Mucosa of rectum (tissue), 2 donors: ENCODE measurements at regions not wholly inside any gene's neighbourhood (a gene's known extent, or its start where the extent isn't known, plus 50 kb on each side); places are given as distances from the start of the nearest gene placed in this dataset.

Experiments used
- H3K27ac ChIP-seq, 2 donors: one replicate each; pipeline ENCODE4 v1.7.0; 2013; ENCODE audit warnings: inconsistent platforms in 2 of 2, low read depth in 2 of 2, low read length in 2 of 2
- H3K27me3 ChIP-seq, 2 donors: one replicate each; pipeline ENCODE4 v1.7.0; 2013; ENCODE audit warnings: low read length in 2 of 2; ENCODE audit not compliant: control insufficient read depth in 2 of 2, insufficient read depth in 2 of 2
- H3K36me3 ChIP-seq, 2 donors: one replicate each; pipeline ENCODE4 v1.7.0; 2013; ENCODE audit warnings: low read length in 2 of 2; ENCODE audit not compliant: control insufficient read depth in 2 of 2, insufficient read depth in 2 of 2
- H3K4me1 ChIP-seq, 2 donors: one replicate each; pipeline ENCODE4 v1.7.0; 2013; ENCODE audit warnings: low read length in 2 of 2, mild to moderate bottlenecking in 1 of 2; ENCODE audit not compliant: control insufficient read depth in 2 of 2, insufficient read depth in 2 of 2
- H3K4me3 ChIP-seq, 2 donors: one replicate each; pipeline ENCODE4 v1.7.0; 2013; ENCODE audit warnings: low read length in 2 of 2
- H3K9ac ChIP-seq, 2 donors: one replicate each; pipeline ENCODE4 v1.7.0; 2013; ENCODE audit warnings: low read length in 2 of 2, low read depth in 1 of 2, mild to moderate bottlenecking in 1 of 2
- H3K9me3 ChIP-seq, 2 donors: one replicate each; pipeline ENCODE4 v1.7.0; 2013; ENCODE audit warnings: low read length in 2 of 2; ENCODE audit not compliant: control insufficient read depth in 2 of 2
- donor health status: healthy.
- donor health status: Normal muscosa, but diverticular disease.

DNA sequence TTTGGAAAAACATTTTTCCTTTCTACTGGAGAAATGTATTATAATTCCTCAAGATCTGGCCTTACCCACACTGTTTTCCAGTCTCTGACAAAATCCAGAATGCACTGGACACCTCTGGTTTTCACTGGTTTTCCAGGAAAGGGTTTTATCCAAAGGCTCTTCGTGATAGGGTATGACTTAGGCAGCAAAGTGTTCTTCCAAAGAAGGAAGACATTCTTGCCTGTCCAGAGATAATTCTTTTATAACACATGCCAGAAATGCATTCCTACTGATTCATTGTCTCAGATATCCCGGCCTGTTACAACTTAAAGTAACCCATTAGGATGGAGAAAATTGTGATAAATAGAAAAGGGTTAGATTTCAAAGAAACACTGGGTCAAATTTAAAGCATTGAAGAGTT is 2343.1 kb downstream of the PCDH7 start:
- Histone ChIP-seq H3K36me3 (no peaks in the 10 kb centered on the region), H3K9me3 (no peaks in the 10 kb centered on the region), H3K27me3 (no peaks in the 10 kb centered on the region), H3K9ac (no peak overlapping the region), H3K4me3 (no peak overlapping the region), H3K4me1 (no peaks in the 10 kb centered on the region), H3K27ac (no peak overlapping the region)

DNA sequence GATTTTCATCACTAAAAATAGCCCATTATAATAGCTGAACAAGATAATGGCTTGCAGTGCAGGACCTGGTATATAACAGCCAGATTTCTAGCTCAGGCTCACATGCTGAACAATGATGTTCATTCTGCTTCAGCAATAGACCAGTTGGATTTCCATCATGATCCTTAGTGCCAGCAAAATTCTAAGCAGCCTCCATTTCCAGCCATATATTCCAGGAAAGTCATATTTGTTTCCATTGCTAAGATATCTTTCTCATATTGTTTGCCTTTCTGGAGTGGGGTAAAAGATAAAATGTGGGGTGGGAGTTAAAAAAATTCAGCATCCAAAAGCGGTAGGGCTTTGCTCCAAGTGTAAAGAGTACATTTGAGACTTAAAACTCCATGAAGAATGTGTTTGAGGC is 2344.1 kb downstream of the PCDH7 start:
- Histone ChIP-seq H3K36me3 (no peaks in the 10 kb centered on the region), H3K27me3 (no peaks in the 10 kb centered on the region), H3K9me3 (no peaks in the 10 kb centered on the region), H3K27ac (no peak overlapping the region), H3K4me3 (no peak overlapping the region), H3K9ac (no peak overlapping the region), H3K4me1 (no peaks in the 10 kb centered on the region)

DNA sequence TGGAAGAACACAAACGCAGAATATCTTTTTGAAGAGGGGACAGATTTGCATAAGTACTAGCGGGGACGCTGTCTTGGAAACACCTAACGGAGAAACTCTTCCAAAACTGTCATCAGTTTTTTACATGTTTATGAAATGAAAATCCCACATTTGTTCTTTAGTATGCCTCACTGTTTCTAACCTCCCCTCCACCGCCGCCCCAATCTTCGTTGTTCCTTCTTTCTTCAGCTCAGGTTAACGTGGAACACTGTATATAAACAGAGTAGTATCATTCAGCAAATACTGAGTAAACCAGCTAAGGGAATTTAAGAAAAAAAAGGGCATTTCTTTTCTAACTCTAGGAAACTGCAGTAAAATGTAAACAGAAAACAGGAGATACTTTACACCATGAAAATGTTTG is 2345.6 kb downstream of the PCDH7 start:
- Histone ChIP-seq H3K9me3 (no peaks in the 10 kb centered on the region), H3K27ac (no peak overlapping the region), H3K9ac (no peak overlapping the region), H3K36me3 (no peaks in the 10 kb centered on the region), H3K4me1 (no peaks in the 10 kb centered on the region), H3K4me3 (no peak overlapping the region), H3K27me3 (no peaks in the 10 kb centered on the region)

DNA sequence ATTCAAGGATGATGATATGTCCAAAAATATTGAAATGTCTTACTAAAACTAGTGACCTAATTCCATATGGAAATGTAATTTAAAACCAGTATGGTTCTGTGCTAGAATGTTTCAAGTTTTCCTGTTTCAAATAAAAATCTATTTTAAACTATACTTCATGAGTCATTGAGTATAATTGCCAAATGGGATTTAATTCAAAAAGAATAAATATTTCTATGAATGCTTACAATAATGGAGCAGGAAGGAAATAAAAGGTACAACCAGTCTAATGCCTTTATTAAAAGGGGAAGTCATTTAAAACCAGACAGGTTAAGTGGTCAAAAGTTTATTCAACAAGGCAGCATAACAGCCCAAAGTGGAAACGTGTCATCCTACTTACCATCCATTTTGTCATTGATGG is 2347.1 kb downstream of the PCDH7 start:
- Histone ChIP-seq H3K27ac (no peak overlapping the region), H3K27me3 (no peaks in the 10 kb centered on the region), H3K9me3 (no peaks in the 10 kb centered on the region), H3K9ac (no peak overlapping the region), H3K4me3 (no peak overlapping the region), H3K36me3 (no peaks in the 10 kb centered on the region), H3K4me1 (no peaks in the 10 kb centered on the region)

DNA sequence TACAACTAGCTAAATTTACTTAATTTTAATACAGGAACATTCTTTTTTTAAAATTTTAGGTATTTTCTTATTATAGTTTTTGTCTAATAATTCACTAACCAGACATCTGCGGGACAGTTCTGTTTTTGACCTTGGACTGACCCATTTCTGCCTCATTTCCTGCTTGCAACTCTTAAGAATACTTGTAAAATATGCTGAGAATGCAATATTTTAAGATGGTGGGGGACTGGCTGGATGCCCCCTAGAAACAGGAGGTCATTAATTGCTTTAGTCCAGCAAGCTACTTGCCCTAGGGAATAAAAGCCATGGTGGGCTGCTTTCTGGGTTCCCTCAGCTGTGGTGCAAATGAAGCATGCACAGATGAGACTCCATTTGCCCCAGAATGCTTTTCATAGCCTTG is 2348.4 kb downstream of the PCDH7 start:
- H3K4me3 ChIP-seq, result no peak overlapping the region
- no peaks in the 10 kb centered on the region for H3K27me3 ChIP-seq
- no peak overlapping the region for H3K9ac ChIP-seq
- no peaks in the 10 kb centered on the region for H3K36me3 ChIP-seq
- H3K9me3 ChIP-seq, result no peaks in the 10 kb centered on the region
- no peaks in the 10 kb centered on the region for H3K4me1 ChIP-seq
- no peak overlapping the region for H3K27ac ChIP-seq

DNA sequence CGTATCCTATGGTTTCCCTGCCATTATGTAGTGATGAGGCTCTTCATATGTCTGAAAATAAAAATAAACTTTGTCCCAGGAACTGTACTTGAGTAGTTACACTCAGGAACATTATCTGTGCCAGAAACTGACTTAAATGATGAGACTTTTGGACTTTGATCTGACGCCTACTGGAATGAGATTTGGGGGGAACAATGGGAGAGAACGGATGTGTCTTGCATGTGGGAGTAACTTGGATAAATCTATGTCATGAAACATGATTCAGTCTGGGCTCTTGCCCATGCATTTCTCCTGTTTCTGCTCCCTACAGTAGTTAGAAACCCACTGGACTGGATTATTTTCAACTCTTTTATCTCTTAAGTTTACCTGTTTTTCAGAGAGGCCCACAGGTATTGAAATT is 2351.4 kb downstream of the PCDH7 start:
- no peaks in the 10 kb centered on the region for H3K27me3 ChIP-seq
- H3K4me1 ChIP-seq, result no peaks in the 10 kb centered on the region
- no peak overlapping the region for H3K27ac ChIP-seq
- no peak overlapping the region for H3K9ac ChIP-seq
- H3K36me3 ChIP-seq, result no peaks in the 10 kb centered on the region
- no peak overlapping the region for H3K4me3 ChIP-seq
- H3K9me3 ChIP-seq, result no peaks in the 10 kb centered on the region

DNA sequence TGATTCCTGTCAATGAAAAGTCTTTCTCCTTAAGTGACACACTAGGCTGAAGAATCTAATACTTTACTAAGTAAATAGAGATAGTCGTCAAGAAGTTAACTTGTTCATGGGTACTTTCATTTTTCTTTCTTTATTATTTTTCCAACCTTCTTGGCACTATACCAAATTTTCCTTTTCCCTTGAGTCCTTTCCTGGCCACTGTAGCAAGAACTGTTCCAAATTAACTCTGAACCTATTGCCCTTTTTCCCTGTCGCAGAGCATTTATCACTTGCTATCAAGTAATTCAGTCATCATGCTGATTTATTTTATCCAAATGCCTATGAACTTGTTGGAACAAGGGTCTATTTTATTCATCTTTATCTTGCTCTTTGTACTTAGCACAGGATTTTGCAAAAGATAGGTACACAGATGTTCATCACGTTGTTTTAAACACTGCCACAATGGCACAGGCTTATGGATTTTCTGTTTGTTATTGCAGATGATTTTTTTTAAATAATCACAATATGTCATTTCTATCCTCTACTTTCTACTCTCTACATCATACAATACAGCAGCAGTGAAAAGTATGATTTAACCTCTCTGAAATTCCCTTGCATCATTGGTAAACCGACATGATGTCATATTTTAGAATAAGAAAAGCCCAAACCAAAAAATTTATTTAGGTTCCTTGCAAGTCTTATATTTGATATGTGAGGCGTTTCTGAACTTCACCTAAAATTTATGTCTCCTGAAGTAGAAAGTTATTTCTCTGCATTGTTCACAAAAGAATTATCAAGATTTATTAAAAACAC is 2352.3 kb downstream of the PCDH7 start:
- Histone ChIP-seq H3K4me1 (no peaks in the 10 kb centered on the region), H3K9ac (no peak overlapping the region)

DNA sequence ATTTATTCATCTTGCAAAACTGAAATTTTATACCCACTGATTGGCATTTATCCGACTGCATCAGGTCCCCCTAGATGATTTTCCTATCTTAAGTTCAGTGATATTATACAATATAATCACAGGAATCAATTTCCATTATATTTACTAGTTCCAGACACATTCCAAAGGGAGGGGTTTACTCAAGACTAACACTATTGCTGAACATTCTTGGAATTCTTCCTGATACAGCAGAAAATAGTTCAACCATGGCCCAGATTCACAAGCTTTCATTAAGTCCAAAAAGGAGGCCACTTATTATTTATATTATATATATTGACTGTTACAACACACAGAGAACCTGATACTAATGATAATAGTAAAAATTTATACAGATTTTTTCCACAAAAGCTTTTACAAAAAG is 2353.6 kb downstream of the PCDH7 start:
- no peaks in the 10 kb centered on the region for H3K27me3 ChIP-seq
- no peaks in the 10 kb centered on the region for H3K9me3 ChIP-seq
- no peaks in the 10 kb centered on the region for H3K36me3 ChIP-seq
- H3K27ac ChIP-seq, result no peak overlapping the region
- H3K9ac ChIP-seq, result no peak overlapping the region
- no peak overlapping the region for H3K4me3 ChIP-seq
- no peaks in the 10 kb centered on the region for H3K4me1 ChIP-seq

More for the DNA sequence above, 2352.3 kb downstream of the PCDH7 start:
- Histone ChIP-seq H3K4me3 (no peak overlapping the region), H3K27ac (no peak overlapping the region), H3K9me3 (no peaks in the 10 kb centered on the region), H3K36me3 (no peaks in the 10 kb centered on the region), H3K27me3 (no peaks in the 10 kb centered on the region)

DNA sequence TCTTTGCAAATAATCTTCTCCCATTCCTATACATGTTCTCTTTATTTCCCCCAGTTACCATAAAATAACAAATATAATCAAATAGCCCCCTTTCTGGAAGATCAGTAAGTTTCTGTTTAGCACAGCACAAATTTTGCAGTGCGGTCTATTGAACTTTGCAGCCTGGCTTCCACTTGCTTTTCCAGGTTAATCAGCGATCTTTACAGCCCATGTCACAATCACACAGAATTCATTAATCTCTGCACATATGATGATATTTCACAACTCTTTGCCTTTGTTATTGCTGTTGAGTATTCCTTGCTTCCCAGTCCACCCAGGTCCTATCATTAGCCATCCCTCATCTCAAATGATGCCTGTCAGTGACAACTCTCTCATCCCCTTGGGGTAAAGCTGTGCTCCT is 2358.0 kb downstream of the PCDH7 start:
- Histone ChIP-seq H3K4me3 (no peak overlapping the region), H3K36me3 (no peaks in the 10 kb centered on the region), H3K27ac (no peak overlapping the region), H3K9ac (no peak overlapping the region), H3K9me3 (no peaks in the 10 kb centered on the region), H3K27me3 (no peaks in the 10 kb centered on the region), H3K4me1 (no peaks in the 10 kb centered on the region)

DNA sequence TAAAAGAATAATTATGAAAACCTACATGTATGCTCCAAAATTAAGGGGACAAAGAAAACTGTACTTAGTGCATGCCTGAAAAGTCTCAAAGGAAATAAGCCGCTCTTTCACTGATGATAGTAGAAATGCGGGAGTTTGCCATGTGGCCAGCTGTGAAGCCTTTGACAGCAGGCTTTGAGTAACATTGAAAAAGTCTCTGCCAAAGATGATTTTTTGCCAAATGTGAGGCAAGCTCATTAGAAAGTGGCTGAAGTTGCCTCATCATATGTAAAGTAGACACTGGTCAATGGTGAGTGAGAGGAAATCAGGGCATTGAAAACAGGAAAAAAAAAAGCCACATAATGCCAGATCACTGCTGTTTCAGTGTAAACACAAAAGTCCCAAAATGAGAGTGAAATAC is 2360.1 kb downstream of the PCDH7 start:
- Histone ChIP-seq H3K36me3 (no peaks in the 10 kb centered on the region), H3K9me3 (no peaks in the 10 kb centered on the region), H3K4me3 (no peak overlapping the region), H3K4me1 (no peaks in the 10 kb centered on the region), H3K27ac (no peak overlapping the region), H3K27me3 (no peaks in the 10 kb centered on the region), H3K9ac (no peak overlapping the region)

DNA sequence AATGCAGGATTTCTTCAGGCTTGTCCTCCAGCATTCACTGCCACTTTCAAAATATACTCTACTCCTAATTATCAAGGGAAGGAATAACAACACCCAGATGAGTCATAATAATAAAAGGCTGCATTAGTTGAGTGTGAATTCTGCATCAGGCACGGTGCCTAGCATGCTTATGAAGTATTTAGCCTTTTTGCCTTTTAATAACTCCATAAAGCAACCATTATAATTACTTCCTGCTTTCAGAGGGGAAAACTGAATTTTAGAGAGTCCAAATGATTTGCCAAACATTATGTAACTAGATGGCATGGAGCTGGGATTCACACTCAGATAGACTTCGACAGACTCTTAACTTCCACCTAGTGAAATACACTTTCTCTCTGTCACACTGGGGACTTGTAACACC is 2365.5 kb downstream of the PCDH7 start:
- Histone ChIP-seq H3K4me1 (no peaks in the 10 kb centered on the region), H3K36me3 (no peaks in the 10 kb centered on the region), H3K27me3 (no peaks in the 10 kb centered on the region), H3K27ac (no peak overlapping the region), H3K9me3 (no peaks in the 10 kb centered on the region), H3K9ac (no peak overlapping the region), H3K4me3 (no peak overlapping the region)
